RWPE2 (cell line): ENCODE measurements at regions not wholly inside any gene's neighbourhood (a gene's known extent, or its start where the extent isn't known, plus 50 kb on each side); places are given as distances from the start of the nearest gene placed in this dataset.
A peak's percentile ranks its signal among the peaks of the same experiment; 100 is the strongest.
"Not testable (repeated sequence)": the region's sequence is repeated elsewhere in the genome, so short reads cannot be mapped to it uniquely, and the experiment has no call there.

Source experiments
- ATAC-seq: fragments of 200-7000 bp; cut with Tn5 transposase; 3 replicates; pipeline ENCODE4 v1.9.1; 2021; ENCODE audit warnings: low read depth
- DNase-seq: peaks from one replicate; pipeline ENCODE4 v3.0.0-alpha.2; 2020; ENCODE audit warnings: low spot score
- H3K27ac ChIP-seq: fragments of 450-650 bp; 2 replicates; pipeline ENCODE4 v1.5.1; 2017; ENCODE audit warnings: mild to moderate bottlenecking; ENCODE audit not compliant: poor library complexity, severe bottlenecking
- H3K27me3 ChIP-seq: fragments of 250-450 bp; sonication (Bioruptor Pico); 2 replicates; pipeline ENCODE4 v1.5.1; 2021; ENCODE audit warnings: mild to moderate bottlenecking, moderate library complexity; ENCODE audit not compliant: insufficient read depth, poor library complexity, severe bottlenecking
- H3K36me3 ChIP-seq: fragments of 250-450 bp; sonication (Bioruptor Pico); 2 replicates; pipeline ENCODE4 v1.5.1; 2020; ENCODE audit warnings: low read depth, mild to moderate bottlenecking, moderate library complexity
- H3K4me1 ChIP-seq: fragments of 250-450 bp; sonication (Bioruptor Pico); 2 replicates; pipeline ENCODE4 v1.5.1; 2021; ENCODE audit warnings: mild to moderate bottlenecking, moderate library complexity; ENCODE audit not compliant: insufficient read depth, poor library complexity, severe bottlenecking
- H3K4me3 ChIP-seq: fragments of 250-450 bp; sonication (Bioruptor Pico); 2 replicates; pipeline ENCODE4 v1.5.1; 2021; ENCODE audit warnings: mild to moderate bottlenecking, moderate library complexity; ENCODE audit not compliant: severe bottlenecking
- H3K9me3 ChIP-seq: fragments of 250-450 bp; sonication (Bioruptor Pico); 2 replicates; pipeline ENCODE4 v1.5.1; 2021; ENCODE audit warnings: mild to moderate bottlenecking, moderate library complexity; ENCODE audit not compliant: severe bottlenecking
- CTCF ChIP-seq: fragments of 450-650 bp; IDR thresholded peaks from one replicate; pipeline ENCODE4 v1.5.1; 2017; ENCODE audit warnings: mild to moderate bottlenecking, moderate library complexity; ENCODE audit not compliant: poor library complexity, severe bottlenecking

- H3K27me3 ChIP-seq = no peaks in the 10 kb centered on the region
- H3K9me3 ChIP-seq = no peaks in the 10 kb centered on the region
- no peak overlapping the region for H3K4me3 ChIP-seq
- no peaks in the 10 kb centered on the region for H3K36me3 ChIP-seq
- TF ChIP-seq CTCF = no peak
- peaks cover 12% of the 10 kb centered on the region for H3K4me1 ChIP-seq
- no peak overlapping the region for H3K27ac ChIP-seq
- DNase-seq (no peak), ATAC-seq (no peak)
Measured at GRCh38 chr13:90592943-90593342, 754.5 kb upstream of the MIR17HG start.

DNA sequence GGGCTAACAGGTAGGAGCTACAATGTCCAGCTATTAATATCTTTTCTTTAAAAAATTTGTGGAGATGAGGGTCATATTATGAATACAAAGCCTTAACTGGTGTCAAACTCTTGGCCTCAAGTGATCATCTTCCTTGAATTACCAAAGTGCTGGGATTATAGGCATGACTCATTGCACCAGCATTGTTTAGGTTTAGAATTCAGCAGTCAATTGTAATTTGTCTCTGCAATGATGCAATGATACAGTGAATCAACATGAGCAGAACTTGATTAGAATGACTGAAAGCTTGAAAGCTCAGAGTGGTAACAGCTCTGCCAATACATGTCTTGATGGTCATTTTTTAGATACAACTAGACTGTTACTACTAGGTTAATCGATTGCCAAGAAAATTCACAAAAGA is 752.8 kb upstream of the MIR17HG start:
- no peak for TF ChIP-seq CTCF
- H3K4me1 ChIP-seq = peaks cover 4% of the 10 kb centered on the region
- ATAC-seq (peak; percentile 94), DNase-seq (no peak)
- H3K36me3 ChIP-seq = no peaks in the 10 kb centered on the region
- no peak overlapping the region for H3K27ac ChIP-seq
- no peaks in the 10 kb centered on the region for H3K27me3 ChIP-seq
- H3K4me3 ChIP-seq = no peak overlapping the region
- H3K9me3 ChIP-seq = no peaks in the 10 kb centered on the region

- Histone ChIP-seq H3K9me3 (no peaks in the 10 kb centered on the region), H3K36me3 (no peaks in the 10 kb centered on the region), H3K4me3 (no peak overlapping the region), H3K27me3 (no peaks in the 10 kb centered on the region), H3K4me1 (no peaks in the 10 kb centered on the region), H3K27ac (no peak overlapping the region)
- TF ChIP-seq CTCF = no peak
- no peak for DNase-seq
- ATAC-seq = no peak
Measured at GRCh38 chr13:90605664-90606063, 741.8 kb upstream of the MIR17HG start.

DNA sequence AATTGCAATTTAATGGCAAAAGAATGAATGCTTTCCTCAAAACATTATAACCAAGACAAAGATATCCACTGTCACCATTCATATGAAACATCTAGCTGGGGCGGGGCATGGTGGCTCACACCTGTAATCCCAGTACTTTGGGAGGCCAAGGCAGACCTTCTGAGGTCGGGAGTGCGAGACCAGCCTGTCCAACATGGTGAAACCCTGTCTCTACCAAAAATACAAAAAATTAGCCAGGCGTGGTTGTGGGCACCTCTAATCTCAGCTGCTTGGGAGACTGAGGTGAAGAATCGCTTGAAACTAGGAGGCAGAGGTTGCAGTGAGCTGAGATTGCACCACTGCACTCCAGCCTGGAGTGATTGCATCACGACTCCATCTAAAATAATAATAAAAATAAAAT is 740.6 kb upstream of the MIR17HG start:
- not testable (repeated sequence) for ATAC-seq, H3K4me1 ChIP-seq, H3K9me3 ChIP-seq, DNase-seq, H3K36me3 ChIP-seq, H3K27me3 ChIP-seq, H3K4me3 ChIP-seq, H3K27ac ChIP-seq

GRCh38 chr13:90612391-90612790 is 735.1 kb upstream of the MIR17HG start:
- Histone ChIP-seq H3K36me3 (no peaks in the 10 kb centered on the region), H3K4me3 (no peak overlapping the region), H3K27me3 (no peaks in the 10 kb centered on the region), H3K4me1 (no peaks in the 10 kb centered on the region), H3K9me3 (no peaks in the 10 kb centered on the region), H3K27ac (no peak overlapping the region)
- DNase-seq = no peak
- no peak for TF ChIP-seq CTCF
- ATAC-seq = no peak
